ENCODE measurements at regions not wholly inside any gene's neighbourhood (a gene's known extent, or its start where the extent isn't known, plus 50 kb on each side); places are given as distances from the start of the nearest gene placed in this dataset.

GRCh38 chr4:152077582-152077981, 316.8 kb upstream of the GATB start (continued):
- TF ChIP-seq NR2F1 (conservative IDR thresholded peaks at IDR 0.05) (no peak), E2F8 (IDR thresholded peaks at IDR 0.05; ENCODE audit: low read depth, partially characterized antibody) (no peak), SPI1 (IDR thresholded peaks at IDR 0.05; ENCODE audit: borderline replicate concordance, insufficient read depth, low read depth, low read length) (no peak)

DNA sequence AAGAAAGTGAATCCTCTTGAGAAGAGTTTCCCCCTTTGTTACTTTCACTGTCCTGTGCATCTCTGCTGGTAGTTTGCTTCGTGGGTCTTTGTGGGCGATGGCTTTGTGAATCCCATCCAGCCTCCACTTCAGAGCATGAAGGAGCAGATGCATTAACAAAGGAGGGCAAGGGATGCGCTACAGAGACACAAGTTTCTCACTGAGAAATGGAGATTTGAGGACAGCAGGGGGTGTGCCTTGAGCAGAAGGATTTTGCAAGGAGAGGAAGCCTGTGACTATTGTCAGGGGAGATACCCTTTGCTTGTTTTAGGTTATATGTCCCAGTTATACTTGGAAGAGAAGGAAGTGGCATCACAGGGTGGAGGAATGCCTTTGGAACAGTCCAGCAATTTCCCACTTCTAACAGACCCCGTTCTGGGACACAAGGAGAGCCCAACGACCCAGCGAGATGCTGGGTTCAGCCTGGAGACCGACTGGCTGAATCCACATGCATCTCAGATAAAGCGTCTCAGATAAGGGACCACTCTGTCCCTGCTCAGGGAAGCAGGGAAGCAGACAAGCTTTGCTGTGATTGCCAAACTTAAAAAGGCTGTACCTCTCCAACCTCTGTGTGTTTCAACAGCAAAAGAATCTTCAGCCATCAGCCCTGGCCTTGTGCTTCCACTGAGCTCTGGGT, 314.6 kb upstream of the GATB start:
- H3K4me2 ChIP-seq (ENCODE audit: control insufficient read depth, insufficient read depth): no peak overlapping the region
- WGBS (ENCODE audit: insufficient coverage, insufficient replicate concordance, low lambda C conversion rate, missing lambda C conversion rate): 43% methylated on average over 8 of the region's 8 CpGs
- no peaks in the 10 kb centered on the region for H3K27me3 ChIP-seq (replicated peaks in 1 of 2; ENCODE audit: control insufficient read depth in 2 of 2, insufficient read depth in 2 of 2, low read length in 1 of 2)
- FAIRE-seq (no peak), DNase-seq (ENCODE audit: low read depth, low spot score) (no peak), ATAC-seq (no peak)
- no peaks in the 10 kb centered on the region for H3K9me3 ChIP-seq (replicated peaks; ENCODE audit: control insufficient read depth, insufficient read depth, low read length)
- CTCF ChIA-PET: no interaction called here
- no peak overlapping the region for H3K27ac ChIP-seq (ENCODE audit: control insufficient read depth, insufficient read depth)
- H4K20me1 ChIP-seq (ENCODE audit: control insufficient read depth, insufficient read depth): no peaks in the 10 kb centered on the region
- no peaks in the 10 kb centered on the region for H3K36me3 ChIP-seq (ENCODE audit: control insufficient read depth in 2 of 2, insufficient read depth in 2 of 2, low read length in 1 of 2)
- POLR2A ChIA-PET: no interaction called here
- no peak overlapping the region for H2AFZ ChIP-seq (ENCODE audit: control insufficient read depth, low read depth, low read length)
- peaks cover 6% of the 10 kb centered on the region; the same call in 1 of the 2 replicates for H3K4me1 ChIP-seq (ENCODE audit: control insufficient read depth, insufficient read depth, low read length)
- H3K4me3 ChIP-seq: no peak overlapping the region
- RAD21 ChIA-PET (ENCODE audit: unreplicated experiment): no interaction called here
- intact Hi-C loops (cut with micrococcal nuclease; ENCODE audit: unreplicated experiment) (no loop called here), in situ Hi-C loops (cut with MboI) (no loop called here)
- no peak overlapping the region for H3K9ac ChIP-seq (ENCODE audit: control insufficient read depth, insufficient read depth, low read length)
- no peaks in the 10 kb centered on the region for H3K79me2 ChIP-seq (ENCODE audit: control insufficient read depth, insufficient read depth, low read length)
- BruUV-seq (replicated peaks): no TSS peak
- SMC1A ChIA-PET (ENCODE audit: uncharacterized antibody, unreplicated experiment): interaction anchor here (0.7 to 2.3 kb wide), 6 partner anchors 15 to 232 kb away, joined by 3 to 6 read pairs (median 4); no protein-coding TSS in a partner anchor
- no peak for TF ChIP-seq ZBTB4 (CRISPR knock-in tag; IDR thresholded peaks at IDR 0.05)
- no peak for TF ChIP-seq KLF5 (IDR thresholded peaks at IDR 0.05; ENCODE audit: partially characterized antibody)
- no peak for TF ChIP-seq NBN (IDR thresholded peaks at IDR 0.05)
- no peak for TF ChIP-seq POLR2A (IDR thresholded peaks at IDR 0.05; ENCODE audit: low read depth, low read length)
- TF ChIP-seq IKZF2 (IDR thresholded peaks at IDR 0.05): no peak
- no peak for TF ChIP-seq RB1 (IDR thresholded peaks at IDR 0.05; ENCODE audit: borderline replicate concordance)
- no peak for TF ChIP-seq TAF1 (IDR thresholded peaks at IDR 0.05; ENCODE audit: borderline replicate concordance, low read depth, low read length)
- no peak for TF ChIP-seq SREBF2 (IDR thresholded peaks at IDR 0.05; ENCODE audit: low read length)
- TF ChIP-seq ZNF384 (IDR thresholded peaks at IDR 0.05; ENCODE audit: borderline replicate concordance, low read depth, low read length): no peak
- TF ChIP-seq TBL1XR1 (IDR thresholded peaks at IDR 0.05; ENCODE audit: low read depth, low read length): no peak
- TF ChIP-seq HCFC1 (IDR thresholded peaks at IDR 0.05; ENCODE audit: low read length): no peak
- TF ChIP-seq RAD21 (IDR thresholded peaks at IDR 0.05; ENCODE audit: insufficient read depth, low read depth, low read length): no peak
- no peak for TF ChIP-seq KDM1A (IDR thresholded peaks at IDR 0.05; ENCODE audit: borderline replicate concordance)
- no peak for TF ChIP-seq NFXL1 (IDR thresholded peaks at IDR 0.05; ENCODE audit: borderline replicate concordance)

Data from GM12878 (cell line).